WTC11 (cell line): ENCODE measurements at regions not wholly inside any gene's neighbourhood (a gene's known extent, or its start where the extent isn't known, plus 50 kb on each side); places are given as distances from the start of the nearest gene placed in this dataset.

ENCODE experiments used
- TEAD4 ChIP-seq: sonication (generic); formaldehyde crosslinking; IDR thresholded peaks from 2 replicates; pipeline ENCODE4 v1.8.0; 2022; ENCODE audit warnings: mild to moderate bottlenecking, missing genetic modification reagents
- TF ChIP-seq, protein P1 (sequence below): fragments of 200-600 bp; IDR thresholded peaks from 2 replicates; pipeline ENCODE4 v1.8.0; 2022; ENCODE audit warnings: antibody characterized with exemption
- TF ChIP-seq, protein P2 (sequence below): sonication (generic); formaldehyde crosslinking; IDR thresholded peaks from 2 replicates; pipeline ENCODE4 v1.8.0; 2022; ENCODE audit warnings: mild to moderate bottlenecking, missing genetic modification reagents
- TF ChIP-seq, protein P3 (sequence below): sonication (generic); formaldehyde crosslinking; IDR thresholded peaks from 2 replicates; pipeline ENCODE4 v1.8.1; 2023; ENCODE audit warnings: mild to moderate bottlenecking, missing genetic modification reagents, moderate library complexity

DNA sequence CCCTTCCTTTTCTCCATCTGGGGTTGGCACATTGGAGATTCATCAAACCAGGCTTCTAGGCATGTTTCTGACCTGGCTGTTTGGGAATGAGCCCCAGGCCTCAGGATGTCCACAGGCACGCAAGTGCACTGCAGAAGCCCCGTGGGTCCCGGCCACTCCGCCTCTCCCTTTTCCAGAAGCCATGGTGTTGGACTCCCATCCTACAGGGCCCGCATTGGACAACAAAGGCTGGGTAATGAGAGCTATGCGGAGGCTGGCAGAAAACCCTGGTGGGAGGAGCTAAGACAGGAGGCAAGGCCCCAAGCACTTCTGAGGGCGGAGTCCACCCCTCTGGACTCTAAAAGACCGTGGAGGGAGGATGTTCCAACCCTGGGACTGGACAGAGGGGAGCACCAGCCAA lies 160.6 kb downstream of the OLFM1 start:
- TF ChIP-seq TEAD4 (CRISPR knock-in tag), result no peak
- TF ChIP-seq, protein P1, sequence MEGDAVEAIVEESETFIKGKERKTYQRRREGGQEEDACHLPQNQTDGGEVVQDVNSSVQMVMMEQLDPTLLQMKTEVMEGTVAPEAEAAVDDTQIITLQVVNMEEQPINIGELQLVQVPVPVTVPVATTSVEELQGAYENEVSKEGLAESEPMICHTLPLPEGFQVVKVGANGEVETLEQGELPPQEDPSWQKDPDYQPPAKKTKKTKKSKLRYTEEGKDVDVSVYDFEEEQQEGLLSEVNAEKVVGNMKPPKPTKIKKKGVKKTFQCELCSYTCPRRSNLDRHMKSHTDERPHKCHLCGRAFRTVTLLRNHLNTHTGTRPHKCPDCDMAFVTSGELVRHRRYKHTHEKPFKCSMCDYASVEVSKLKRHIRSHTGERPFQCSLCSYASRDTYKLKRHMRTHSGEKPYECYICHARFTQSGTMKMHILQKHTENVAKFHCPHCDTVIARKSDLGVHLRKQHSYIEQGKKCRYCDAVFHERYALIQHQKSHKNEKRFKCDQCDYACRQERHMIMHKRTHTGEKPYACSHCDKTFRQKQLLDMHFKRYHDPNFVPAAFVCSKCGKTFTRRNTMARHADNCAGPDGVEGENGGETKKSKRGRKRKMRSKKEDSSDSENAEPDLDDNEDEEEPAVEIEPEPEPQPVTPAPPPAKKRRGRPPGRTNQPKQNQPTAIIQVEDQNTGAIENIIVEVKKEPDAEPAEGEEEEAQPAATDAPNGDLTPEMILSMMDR, result no peak
- TF ChIP-seq, protein P2, sequence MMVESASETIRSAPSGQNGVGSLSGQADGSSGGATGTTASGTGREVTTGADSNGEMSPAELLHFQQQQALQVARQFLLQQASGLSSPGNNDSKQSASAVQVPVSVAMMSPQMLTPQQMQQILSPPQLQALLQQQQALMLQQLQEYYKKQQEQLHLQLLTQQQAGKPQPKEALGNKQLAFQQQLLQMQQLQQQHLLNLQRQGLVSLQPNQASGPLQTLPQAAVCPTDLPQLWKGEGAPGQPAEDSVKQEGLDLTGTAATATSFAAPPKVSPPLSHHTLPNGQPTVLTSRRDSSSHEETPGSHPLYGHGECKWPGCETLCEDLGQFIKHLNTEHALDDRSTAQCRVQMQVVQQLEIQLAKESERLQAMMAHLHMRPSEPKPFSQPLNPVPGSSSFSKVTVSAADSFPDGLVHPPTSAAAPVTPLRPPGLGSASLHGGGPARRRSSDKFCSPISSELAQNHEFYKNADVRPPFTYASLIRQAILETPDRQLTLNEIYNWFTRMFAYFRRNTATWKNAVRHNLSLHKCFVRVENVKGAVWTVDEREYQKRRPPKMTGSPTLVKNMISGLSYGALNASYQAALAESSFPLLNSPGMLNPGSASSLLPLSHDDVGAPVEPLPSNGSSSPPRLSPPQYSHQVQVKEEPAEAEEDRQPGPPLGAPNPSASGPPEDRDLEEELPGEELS (CRISPR knock-in tag), result no peak
- TF ChIP-seq, protein P3, sequence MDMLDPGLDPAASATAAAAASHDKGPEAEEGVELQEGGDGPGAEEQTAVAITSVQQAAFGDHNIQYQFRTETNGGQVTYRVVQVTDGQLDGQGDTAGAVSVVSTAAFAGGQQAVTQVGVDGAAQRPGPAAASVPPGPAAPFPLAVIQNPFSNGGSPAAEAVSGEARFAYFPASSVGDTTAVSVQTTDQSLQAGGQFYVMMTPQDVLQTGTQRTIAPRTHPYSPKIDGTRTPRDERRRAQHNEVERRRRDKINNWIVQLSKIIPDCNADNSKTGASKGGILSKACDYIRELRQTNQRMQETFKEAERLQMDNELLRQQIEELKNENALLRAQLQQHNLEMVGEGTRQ, result no peak
